GM12801 (cell line): ENCODE measurements at regions not wholly inside any gene's neighbourhood (a gene's known extent, or its start where the extent isn't known, plus 50 kb on each side); places are given as distances from the start of the nearest gene placed in this dataset.

Experiments
- CTCF ChIP-seq: IDR thresholded peaks from one replicate; pipeline ENCODE4 v1.5.1; 2011; ENCODE audit warnings: control low read depth; ENCODE audit not compliant: insufficient read length; ENCODE audit errors: extremely low read depth

DNA sequence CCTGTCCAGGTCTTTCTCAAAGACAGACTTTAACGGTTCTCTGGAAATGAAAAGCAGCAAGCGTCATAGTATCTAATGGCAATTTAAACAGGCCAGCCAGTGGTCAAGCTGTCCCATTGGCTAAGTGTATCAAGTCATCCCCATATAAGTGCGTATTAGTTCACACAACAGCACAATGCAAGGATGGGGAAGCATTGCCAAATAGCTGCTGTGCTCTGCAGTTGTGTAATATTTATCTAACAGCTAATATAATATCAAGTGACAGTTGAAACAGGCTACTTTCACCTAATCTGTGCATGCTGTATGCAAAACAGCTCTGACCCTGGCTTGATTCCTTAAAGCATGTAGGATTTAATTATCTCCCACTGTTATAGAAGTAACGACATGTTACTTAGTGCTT is 134.8 kb upstream of the PPARGC1A start:
- no peak for TF ChIP-seq CTCF

DNA sequence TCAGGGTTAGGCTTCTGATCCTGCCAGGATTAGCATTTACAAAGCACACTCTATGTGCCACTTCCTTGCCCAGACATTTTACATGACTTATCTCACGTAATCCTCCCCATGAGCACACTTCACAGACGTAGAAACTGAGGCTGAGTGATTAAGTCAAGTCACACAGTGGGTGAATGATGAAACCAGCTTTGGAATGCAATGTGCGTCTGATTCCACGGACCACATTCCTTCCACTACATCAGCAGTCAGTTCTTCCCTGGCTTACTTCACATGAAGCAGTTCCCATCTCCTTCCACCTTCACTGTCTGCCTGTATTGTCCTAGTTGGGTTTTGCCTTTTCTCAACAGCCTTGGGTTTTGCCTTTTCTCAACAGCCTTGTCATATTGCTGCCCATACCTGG is 134.3 kb upstream of the PPARGC1A start:
- TF ChIP-seq CTCF, result no peak

DNA sequence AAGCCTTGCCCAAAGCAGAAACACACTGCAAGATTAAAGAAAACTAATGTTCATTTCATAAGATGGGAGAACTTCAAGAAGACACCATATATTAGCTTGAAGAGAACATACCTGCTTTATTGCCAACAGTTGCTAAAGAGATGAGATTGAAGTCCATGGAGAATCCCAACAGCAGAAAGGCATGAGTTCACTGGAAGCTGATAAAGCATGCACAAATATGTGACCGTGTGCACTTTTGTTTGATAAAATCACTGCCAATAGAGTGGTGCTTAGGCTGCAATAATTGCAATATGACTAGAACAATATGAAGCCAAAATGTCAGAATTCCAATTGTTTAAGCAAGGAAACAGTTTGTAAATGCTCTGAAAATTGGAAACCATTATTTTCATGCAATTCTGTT is 125.9 kb upstream of the PPARGC1A start:
- TF ChIP-seq CTCF, result no peak

DNA sequence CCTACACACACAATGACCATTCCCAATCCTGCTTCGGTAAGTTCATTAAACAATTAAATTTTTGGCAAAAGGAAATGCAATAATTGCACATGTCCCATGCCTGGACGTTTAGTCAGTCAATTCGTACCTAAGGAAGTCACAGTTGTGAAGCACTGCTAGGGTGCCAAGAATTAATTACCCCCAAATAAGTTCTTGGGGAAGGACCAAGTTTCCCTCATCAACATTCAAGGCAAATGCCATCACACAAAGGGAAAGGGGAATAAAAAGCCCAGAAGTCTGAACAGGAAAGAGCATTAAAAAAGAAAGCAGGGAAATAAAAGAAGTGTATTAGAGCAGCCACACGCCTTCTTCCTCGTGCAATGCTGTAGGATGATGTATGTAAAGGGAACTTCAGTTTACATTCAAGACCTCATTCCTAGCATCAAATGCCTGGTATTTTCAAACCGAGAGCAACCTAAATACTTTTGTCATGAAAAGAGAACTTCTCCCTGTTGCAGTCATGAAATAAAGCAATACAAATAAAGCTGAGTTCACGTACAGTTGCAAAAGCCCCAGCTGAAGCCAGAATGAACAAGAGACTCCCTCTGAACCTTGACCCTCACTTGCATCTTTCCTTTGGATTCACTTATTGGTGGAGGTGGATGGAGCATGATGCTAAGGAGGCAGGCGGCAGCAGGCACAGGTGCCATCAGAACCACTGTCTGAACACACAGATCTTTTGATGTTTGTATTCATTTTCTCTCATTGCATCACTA is 124.0 kb upstream of the PPARGC1A start:
- TF ChIP-seq CTCF, result no peak

- TF ChIP-seq CTCF, result no peak
Observed at GRCh38 chr4:24010994-24011393, 121.1 kb upstream of the PPARGC1A start.

DNA sequence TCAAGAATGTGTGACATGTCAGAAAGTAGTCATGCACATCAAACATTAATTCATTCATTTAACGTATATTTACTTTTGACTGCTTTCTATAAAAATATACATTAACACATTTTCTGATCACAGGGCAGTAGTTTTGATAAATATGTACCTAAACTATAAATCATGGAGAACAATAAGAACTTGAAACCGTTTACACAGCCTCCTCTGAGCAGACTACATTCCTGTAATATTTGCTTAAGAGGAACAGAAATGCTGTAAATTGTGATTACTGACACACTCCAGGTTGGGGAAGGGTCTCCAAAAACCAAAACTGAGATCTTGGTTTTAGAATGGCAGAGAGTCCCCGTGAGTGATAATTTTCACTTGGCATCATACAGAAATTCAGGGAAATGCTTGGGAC is 120.7 kb upstream of the PPARGC1A start:
- TF ChIP-seq CTCF, result no peak

- no peak for TF ChIP-seq CTCF
Observed at GRCh38 chr4:24007860-24008261, 118.0 kb upstream of the PPARGC1A start.
